IPS DF 4.7 (cell line): ENCODE measurements at regions not wholly inside any gene's neighbourhood (a gene's known extent, or its start where the extent isn't known, plus 50 kb on each side); places are given as distances from the start of the nearest gene placed in this dataset.

Experiments used
- DNase-seq: peaks from one replicate; pipeline ENCODE4 v3.0.0-alpha.2; 2013; ENCODE audit warnings: low spot score; ENCODE audit errors: extremely low read depth

DNA sequence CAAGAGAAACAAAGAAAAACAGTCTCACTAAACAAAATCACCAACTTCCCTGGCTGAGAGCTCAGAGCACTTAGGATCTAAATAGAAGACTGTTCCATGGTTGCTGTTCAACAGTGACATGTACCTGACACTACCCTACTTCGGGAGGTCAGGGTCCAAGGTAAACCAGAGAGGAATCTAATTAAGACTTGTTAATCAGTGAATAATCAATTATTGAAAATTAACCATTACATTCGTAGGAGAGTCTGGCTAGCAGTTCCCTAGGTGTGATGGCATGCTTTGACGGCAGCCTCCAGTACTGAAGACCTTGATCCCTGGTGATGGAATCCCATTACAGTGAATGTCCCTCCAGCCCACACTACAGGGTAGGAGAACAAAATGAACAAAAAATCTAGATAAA, 154.0 kb upstream of the AFDN start:
- no peak for DNase-seq

DNA sequence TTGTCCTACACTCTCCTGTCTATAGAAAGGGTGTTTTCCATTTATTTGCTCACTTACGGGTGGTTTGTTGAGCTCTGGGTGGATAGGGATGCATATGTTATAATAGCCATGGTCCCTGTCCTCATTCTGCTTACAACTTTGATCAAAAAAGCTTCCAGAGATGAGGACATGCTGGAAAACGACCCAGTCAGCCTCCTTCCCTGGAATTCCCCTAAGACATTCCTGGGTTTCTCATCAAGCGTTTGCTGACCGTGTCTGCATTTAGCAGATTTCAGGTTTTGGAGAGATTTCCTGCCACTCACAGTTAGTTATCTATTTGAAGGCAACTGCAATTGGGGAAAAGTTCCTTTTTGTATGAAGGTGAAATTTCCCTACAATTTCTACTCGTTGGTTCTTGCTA, 152.8 kb upstream of the AFDN start:
- no peak for DNase-seq

DNA sequence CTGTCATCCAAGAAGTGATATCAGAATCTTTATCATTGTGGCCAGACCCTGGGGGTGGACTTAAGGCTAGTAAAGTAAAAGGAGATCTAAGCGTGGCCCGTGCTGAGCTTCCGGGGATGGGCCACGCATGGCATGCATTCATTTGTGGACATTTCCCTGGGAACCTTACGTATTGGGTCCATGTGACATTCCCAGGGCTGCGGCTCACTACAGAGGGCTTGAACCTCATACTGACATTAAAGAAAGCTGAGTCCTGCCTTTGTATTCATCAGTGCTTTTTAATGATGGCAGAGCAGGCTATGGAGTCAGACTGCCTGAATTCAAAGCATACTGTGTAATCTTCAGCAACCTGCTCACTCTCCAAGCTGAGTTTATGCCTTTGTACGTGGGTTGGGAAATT, 152.2 kb upstream of the AFDN start:
- DNase-seq, result no peak

DNA sequence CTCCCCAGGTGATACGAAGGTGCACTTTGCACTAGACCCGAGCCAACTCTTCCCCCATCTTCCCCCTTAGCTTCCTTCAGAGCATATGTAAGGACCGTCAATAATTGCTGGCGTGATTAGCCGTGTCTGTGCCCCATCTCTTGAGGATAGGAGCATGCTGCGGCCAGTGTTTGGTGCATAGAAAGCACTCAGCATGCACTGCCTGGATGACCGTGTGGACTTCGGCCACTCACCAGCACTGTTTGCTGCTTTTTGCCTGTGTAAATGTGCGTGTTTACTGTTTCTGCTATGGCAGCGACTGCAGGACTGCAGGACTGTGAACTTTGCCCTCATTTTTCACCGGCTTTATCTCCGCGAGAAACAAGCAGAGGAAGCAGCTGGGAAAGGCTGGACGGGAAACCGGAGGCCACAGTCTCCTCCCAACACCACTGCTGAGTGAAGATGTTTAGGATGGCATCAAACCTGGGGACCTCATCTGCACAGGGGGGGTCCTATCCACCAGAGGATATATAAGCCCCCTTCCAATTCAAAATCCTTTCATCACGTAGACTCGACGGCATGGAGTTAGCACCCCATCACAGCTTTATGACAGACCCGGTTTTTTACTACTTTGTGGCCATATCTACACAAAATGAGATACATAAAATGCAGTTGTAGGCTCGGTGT, 150.6 kb upstream of the AFDN start:
- DNase-seq, result no peak

DNA sequence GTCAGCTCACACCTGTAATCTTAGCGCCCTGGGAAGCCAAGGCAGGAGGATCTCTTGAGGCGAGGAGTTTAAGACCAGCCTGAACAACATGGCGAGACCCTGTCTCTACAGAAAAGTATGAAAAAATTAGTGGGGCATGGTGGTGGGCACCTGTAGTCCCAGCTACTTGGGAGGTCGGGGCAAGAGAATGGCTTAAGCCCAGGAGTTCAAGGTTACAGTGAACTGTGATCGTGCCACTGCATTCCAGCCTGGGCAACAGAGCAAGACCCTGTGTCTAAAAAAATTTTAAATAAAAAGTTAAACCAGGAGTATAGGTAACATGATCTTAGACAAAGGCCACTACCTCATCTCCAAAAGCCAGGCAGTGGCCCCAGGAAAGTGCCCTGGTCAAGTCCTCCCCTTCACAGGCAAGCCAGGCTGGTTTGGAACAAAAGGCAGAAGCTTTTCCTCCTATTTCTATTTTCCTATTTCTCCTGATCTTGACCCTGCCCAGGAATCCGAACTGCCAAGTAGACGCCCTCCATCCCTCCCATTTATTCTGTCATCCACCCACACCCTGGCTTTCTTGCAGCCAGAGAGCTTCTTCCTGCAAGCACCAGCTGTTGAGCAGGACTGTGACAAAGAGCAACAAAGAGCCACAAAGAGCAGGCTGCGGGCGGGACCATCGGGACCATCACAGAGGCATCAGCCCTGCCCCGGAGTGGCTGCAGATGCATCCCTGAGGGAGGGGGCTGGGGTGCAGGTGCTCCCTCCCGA, 149.9 kb upstream of the AFDN start:
- no peak for DNase-seq

DNA sequence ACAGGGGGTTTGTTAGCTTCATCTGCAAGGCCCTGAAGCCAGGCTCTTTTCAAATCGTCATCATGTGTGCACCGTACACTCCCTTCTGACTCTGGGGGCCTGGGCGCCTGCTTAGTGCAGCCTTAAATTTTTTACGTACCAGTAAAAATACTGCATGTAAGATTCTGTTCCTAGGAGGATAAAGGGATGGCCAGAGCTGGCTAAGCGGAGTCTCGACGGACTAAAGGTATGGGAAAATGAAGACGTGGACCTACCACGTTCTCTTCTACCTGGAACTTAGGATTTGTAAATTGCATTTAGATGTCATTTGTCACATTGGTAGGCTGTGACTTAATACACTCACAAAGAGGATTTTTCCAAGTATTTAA, 149.3 kb upstream of the AFDN start:
- no peak for DNase-seq

DNA sequence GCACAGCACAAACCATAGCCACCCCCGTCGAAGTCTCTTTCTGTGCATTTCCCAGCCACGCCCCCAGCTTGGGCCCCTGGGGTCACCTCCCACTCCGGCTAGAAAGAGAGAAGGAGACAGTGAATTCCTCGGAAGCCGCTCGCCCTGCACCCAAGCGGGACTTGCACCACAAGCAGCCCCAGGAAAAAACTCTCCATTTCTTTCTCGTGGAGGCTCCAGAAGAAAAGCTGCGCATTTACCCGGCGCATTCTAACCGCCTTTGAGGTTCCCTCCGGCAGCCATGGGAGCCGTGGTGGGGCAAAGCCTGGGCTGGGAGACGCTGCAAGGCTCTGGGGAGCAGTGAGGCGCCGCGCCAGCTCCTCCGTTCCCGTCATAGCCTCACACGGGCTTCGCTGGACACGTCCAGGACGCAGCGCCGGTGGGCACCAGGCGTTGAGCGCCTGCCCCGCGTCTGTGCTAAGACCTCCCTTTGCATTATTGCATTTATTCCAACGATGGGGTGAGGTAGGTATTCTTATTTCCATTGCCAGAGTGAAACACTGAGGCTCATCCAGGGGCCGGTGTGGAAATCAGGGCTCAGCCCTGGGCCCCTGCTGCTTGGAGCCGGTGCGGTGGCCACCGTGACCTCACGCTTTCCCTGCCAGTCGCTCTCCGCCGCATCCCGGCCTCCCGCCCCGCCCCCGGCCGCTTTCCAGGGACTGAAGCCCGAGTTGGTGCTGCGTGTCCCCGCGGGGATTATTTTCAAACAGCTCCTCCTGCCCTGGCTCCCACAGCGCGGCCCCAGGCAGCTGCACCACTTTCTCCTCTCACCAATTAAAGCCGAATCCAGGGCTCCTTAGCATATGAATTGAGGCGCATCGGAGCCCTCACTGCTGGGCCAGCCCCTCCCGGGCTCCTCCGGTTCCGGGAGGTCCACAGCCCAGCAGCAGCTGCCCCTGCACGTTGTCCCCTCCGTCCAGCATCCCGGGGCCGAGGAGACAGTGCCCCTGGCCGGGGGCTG, 148.3 kb upstream of the AFDN start:
- no peak for DNase-seq

DNA sequence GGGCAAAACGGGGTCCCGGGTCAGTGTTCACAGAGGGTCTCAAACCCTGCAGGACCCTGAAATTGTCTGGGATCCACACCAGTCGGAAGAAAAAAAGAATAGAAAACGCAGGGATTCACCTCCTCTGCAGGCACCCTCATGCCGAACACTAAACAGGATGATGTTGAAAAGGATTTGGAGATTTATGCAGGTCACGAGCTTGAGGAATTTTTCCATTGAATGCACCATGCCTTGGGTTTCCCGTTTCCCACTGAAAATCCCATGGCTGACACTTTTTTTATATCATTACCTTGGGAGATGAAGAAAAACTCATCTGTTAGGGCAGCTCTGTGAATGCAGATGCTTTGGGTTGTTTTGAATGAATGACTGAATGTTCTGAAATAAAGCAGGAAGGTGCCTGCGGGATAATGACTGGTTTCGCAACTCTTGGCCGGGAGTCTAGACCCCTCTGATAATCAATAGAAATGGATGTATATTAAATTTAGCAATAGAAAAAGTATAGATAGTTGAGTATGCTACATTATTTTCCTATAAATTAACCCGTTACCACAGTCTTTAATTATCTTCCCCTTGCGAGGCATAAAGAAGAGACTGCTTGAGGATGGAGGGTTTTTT, 147.5 kb upstream of the AFDN start:
- no peak for DNase-seq

DNA sequence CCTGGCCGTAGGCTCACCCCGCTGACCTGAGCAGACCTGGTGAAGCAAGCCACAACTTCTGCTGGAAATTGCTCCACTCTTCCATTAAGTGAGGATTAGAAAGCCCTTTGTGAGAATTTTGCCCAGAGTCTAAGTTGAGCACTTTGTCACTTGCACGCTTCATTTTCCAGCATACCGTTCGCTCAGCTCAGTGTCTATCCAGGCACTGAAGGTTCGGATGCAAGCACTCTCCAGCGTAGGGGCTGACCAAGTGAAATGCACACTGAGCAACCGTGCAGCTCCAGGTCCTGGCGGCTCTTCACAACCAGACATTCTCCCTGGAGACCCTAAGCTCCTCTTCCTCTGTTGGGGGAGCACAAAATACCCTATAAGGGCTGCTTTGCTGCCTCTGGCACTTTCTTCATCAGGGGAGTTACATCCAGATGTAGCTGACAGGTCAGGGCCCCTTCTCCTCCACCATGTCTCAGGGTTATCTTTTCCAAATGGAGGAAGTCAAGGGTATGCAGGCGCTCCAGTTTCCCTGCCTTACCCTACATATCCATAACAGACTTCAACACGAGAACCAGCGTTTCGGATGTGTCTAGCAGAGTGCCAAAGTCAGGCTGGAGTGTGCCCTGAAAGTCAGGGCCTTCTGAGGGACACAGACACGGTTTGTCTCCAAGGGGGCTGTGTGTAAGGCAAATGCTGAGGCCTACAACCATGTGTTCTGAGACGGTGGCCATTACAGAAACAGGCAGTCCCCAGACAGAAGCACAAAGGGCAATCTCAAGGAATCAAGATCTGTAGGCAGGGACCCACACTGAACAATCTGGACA, 146.7 kb upstream of the AFDN start:
- DNase-seq, result no peak

DNA sequence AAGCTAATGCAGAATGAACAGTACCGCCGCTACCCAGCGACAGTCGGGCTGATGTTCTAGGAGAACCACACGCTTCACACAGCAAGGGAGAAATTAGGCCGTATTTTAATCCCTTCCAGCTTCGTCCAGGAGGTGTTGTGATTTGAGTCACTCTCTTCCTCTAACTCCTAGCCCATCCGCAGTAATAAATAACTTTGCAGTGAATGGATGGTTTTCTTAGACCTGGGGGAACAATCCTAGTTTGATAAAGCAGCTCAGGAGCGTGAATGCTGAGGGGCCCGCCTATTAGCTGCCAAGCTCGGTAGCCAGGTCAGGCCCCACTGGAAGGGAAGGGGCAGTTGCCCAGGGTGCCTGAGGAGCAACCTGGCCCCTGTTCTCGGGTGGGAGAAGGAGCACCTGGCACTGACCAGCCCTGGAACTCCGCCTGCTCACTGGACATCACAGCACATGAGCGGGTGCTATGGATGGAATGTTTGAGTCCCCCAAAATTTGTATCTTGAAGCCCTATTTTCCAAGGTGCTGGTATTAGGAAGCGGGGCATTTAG, 146.0 kb upstream of the AFDN start:
- DNase-seq, result no peak

DNA sequence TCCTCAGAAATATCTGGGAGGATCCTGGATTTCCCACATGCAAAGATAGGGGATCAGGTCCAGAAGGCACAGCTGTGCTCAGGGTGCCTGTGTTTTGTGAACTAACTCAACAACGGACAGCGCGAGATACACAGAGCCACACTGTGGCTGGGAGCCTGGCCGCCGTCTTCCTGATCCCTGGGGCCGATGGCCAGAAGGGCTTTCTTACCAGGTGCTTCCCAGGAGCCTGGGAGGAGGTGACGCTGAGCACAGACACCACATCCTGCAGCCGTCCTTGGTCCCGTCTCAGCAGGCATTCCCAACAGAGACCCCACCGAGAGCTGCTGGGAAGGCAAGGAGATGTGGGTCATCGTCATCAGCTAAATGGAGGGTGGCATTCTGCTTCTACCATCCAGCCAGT, 144.6 kb upstream of the AFDN start:
- no peak for DNase-seq

DNA sequence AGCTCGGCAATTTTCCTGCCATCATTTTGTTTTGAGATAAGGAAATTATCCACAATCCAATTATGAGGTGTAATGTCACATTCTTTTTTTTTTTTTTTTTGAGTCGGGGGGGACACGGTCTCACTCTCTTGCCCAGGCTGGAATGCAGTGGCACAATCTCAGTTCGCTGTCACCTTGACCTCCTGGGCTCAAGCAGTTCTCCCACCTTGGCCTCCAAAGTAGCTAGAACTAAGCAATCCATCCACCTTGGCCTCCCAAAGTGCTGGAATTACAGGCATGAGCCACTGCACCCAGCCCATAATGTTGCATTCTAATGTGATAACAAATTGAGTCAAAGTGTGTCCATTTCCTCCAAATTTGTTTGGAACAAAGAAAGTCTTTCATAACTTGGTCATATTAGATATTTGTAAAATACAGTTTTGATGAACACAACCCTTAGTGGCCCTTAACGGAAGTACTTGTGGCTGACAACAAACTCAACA, 144.1 kb upstream of the AFDN start:
- no peak for DNase-seq

DNA sequence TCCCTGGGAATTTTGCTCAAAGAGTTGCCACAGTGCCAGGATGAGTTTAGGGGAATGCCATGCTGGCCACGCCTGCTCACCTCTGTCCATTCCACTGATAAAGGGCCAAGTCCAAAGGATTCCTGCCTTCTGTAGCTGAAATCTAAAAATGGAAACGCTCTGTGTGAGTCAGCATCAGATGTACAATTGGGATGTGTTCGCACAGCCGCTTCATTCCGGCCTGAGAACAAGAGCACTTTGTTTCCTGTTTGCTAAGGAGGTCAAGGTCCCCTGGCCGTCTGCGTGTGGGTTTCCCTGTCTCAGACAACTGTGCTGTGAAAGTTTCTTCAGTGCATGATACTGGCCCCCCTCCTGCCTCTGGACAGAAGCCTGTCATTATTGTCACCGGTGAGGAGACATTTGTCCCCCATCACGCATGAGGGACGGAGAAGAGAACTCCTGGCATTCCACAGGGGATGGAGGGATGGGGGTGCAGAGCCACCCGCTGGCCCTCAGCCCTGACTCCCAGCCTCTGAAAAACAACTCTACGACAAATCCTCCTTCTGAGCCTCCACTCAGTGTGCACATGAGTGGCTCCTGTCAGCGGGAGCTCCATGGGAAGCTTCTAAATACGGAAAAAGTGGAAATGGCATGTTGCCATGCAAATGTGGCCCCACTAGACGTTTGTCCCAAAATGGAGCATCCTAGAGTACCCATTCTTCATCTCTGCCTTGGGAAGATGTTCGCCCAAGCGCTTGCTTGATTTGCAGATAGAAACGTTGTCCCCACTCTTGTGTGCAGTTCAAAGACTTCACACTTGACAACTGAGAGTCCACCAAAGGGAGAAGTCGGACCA, 143.5 kb upstream of the AFDN start:
- DNase-seq, result no peak

DNA sequence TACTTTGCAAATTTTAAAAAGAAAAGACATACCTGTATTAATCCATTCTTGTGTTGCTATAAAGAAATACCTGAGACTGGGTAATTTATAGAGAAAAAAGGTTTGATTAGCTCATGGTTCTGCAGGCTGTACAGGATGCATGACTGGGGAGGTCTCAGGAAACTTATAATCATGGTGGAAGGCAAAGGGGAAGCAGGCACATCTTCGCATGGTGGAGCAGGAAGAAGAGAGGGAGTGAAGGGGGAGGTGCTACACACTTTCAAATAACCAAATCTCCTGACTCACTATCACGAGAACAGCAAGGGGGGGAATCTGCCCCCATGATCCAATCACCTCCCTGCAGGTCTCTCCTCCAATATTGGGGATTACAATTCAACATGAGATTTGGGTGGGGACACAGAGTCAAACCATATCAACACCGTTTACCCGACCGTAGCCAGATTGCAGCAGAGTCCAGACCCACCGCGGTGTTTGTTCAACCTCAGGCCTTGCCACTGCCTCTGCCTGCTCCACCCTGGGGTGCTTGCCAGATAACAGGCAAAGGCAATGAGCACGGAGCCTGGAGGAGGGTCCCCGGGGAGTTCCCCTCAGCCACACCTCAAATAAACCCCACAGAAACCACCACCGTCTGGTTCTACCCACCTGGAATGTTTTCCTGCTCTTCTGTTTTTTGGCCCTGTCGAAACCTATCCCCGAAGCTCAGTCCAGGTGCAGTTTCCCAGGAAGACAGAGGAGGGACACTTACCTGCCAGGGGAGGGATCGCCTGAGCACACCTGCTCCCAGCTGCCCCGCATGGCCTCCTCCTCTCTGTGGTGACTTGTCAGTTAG, 142.2 kb upstream of the AFDN start:
- no peak for DNase-seq

DNA sequence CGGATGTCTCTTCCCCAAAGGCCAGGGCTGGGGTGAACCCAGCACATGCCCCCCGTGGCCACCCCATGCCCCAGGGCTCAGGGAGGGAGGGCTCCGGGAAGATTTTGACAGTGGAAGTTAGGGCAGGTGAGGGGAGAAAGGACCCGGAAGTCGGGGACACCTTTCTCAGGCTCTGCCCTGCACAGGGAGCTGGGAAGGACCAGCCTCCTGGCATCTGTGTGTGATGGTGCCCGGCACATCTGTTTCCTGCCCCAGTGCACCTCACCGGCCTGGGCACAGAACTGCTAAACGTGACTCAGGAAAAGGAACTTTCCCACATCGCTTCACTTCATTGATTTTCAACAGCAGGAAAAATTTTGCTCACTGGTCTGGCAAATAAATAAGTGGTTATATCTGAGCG, 141.1 kb upstream of the AFDN start:
- no peak for DNase-seq

DNA sequence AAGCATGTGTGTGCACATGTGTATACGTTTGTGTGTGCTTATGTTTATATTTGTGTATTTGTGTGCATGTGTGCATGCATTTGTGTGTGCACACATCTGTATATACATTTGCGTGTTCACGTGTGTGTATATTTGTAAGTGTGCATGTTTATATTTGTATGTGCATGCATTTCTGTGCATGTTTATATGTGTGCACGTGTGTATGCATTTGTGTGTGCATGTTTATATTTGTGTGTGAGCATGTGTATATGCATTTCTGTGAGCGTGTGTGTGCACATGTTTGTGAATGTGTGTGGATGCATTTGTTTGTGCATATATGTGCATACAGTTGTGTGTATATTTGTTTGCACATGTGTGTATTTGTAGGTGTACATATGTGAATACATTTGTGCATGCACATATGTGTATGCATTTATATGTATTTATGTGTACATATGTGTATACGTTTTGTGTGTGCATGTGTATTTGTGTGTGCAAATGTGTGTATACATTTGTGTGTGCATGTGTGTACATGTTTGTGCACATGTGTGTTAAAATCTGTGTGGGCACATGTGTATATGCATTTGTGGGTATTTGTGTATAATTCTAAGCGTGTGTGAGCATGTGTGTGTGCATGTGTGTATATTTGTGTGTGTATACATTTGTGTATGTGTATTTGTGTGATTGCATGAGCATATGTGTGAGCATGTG, 140.4 kb upstream of the AFDN start:
- no peak for DNase-seq

DNA sequence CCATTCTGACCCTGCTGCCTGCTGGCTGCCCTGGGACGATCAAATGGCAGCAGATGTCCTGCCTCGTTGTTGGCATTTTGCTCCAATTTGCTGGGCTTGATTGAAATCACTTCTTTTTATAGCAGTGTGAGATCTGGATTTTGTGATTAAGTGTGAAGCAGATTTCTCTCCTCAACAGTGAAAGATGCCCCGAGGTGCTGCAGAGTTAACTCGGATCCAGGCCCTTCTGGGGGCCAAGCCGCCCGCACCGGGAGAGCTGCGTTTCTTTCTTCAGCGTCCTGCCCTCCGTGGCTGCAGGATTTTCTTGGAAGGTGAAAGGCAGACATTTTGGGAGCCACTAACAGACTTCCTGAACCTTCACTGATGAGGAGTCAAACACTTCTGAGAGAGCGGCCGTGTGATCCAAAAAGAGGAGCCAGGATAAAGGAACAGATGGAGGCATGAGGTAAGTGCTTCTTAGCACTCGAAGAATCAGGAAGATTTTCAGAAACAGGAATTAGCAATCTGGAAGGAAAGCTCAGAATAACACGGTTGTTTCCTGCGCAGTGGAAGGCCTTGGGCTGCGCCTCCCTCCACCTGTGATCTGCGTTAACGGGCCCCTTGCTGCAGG, 139.5 kb upstream of the AFDN start:
- no peak for DNase-seq

DNA sequence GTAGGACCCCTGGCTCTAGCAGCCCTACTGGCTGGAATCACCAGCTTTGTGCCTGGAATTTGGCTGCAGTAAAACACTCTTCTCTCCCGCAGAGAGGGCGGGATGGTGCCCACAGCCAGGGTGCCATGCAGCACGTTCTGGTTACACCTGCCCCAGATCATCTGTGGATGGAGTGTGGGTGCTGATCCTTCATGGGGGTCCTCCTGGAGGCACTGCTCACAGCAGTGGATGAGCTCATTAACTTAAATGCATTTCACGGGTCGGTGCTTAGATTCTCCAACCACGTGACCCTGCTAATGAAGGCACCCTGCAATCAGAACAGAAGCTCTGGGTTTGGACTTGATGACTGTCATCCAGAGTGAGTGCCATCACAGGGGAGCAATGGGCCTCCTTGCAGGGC, 138.6 kb upstream of the AFDN start:
- DNase-seq, result no peak
